ENCODE measurements at regions not wholly inside any gene's neighbourhood (a gene's known extent, or its start where the extent isn't known, plus 50 kb on each side); places are given as distances from the start of the nearest gene placed in this dataset.

- TF ChIP-seq CTCF (IDR thresholded peaks at IDR 0.05; ENCODE audit: low read depth, low read length): no peak
- no peak for TF ChIP-seq EZH2phosphoT487 (IDR thresholded peaks at IDR 0.05; ENCODE audit: low read depth)
Observed at GRCh38 chr10:20971901-20972300, 74.8 kb upstream of the NEBL start.

Data from OCI-LY3 (cell line).